LNCAP (cell line): ENCODE measurements at regions not wholly inside any gene's neighbourhood (a gene's known extent, or its start where the extent isn't known, plus 50 kb on each side); places are given as distances from the start of the nearest gene placed in this dataset.

Source experiments
- TF ChIP-seq, protein P1 (sequence below): fragments of 450-650 bp; IDR thresholded peaks from 2 replicates; pipeline ENCODE4 v1.5.1; 2017; ENCODE audit warnings: mild to moderate bottlenecking

DNA sequence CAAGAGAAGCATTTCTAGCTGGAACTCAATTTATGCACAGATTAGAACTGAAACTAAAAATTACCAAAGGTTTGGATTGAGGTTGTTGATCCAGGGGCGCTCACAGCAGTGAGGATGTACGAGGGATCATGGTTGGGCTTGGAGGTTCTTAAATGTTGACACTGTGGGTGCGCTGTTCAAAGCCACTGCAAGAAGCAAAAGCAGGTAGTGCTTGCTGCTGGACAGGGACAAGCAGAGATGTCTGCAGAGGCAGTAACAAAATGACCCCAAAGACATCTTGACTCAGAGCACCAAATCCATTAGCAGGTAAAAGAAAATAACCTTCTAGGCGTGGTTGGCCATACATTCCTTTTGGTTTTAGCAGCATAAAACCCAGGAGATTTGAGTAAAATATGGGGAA, 468.4 kb downstream of the ZSWIM6 start:
- TF ChIP-seq, protein P1, sequence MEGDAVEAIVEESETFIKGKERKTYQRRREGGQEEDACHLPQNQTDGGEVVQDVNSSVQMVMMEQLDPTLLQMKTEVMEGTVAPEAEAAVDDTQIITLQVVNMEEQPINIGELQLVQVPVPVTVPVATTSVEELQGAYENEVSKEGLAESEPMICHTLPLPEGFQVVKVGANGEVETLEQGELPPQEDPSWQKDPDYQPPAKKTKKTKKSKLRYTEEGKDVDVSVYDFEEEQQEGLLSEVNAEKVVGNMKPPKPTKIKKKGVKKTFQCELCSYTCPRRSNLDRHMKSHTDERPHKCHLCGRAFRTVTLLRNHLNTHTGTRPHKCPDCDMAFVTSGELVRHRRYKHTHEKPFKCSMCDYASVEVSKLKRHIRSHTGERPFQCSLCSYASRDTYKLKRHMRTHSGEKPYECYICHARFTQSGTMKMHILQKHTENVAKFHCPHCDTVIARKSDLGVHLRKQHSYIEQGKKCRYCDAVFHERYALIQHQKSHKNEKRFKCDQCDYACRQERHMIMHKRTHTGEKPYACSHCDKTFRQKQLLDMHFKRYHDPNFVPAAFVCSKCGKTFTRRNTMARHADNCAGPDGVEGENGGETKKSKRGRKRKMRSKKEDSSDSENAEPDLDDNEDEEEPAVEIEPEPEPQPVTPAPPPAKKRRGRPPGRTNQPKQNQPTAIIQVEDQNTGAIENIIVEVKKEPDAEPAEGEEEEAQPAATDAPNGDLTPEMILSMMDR, result no peak

DNA sequence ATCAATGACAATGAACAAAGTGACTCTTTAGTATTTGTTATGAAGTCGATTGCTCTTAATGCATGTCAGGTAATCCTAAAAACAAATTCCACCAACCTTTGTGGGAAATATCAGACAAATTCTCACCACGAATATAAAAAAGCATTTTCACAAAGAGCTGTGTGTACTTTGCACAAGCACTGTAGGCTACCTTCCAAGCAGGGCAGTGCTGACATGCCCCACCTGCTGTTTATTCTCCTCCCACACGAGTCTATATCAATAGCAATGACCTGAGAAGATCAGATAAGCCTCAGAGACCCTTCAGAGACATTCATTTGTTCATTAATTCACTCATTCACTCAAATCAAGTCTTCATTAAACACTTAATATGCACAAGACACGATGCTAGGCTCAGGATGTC, 469.1 kb downstream of the ZSWIM6 start:
- TF ChIP-seq, protein P1, result no peak

DNA sequence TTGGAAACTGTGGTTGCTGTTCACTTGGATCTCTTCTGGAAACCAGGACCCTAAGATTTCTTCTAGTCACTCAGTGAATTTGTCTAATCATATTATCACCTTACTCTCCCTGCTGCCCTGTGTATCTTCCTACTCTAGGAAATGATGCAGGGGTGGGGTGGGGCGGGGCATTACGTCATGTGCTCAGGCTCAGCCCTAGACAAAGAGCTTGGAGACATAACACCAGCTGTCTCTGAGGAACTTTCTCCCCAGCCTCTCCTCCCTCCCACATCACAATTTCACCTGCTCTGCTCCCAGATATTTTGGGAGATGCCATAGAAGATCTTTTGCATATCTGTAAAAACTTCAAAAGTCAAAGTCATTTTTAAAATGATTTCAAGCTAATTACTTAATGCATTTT, 470.4 kb downstream of the ZSWIM6 start:
- TF ChIP-seq, protein P1, result no peak

DNA sequence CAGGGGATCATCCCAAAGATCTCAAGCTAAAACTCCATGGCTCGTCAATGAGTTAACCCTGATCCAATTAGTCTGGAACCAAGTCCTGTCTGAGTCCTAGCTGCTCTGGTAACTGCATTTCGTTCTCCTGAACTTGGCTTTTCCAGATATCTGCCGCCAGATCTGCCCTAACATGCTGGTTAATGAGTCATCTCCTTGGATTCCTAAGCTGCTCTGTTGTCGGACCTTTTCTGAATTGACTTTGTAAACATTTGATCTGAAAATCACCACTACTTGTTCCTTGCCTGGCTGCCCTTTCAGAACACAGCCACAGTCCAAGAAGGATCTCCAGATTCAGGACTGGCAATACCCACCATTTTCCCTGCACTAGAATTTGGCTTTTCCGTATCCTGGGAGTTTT, 473.0 kb downstream of the ZSWIM6 start:
- TF ChIP-seq, protein P1, result no peak

DNA sequence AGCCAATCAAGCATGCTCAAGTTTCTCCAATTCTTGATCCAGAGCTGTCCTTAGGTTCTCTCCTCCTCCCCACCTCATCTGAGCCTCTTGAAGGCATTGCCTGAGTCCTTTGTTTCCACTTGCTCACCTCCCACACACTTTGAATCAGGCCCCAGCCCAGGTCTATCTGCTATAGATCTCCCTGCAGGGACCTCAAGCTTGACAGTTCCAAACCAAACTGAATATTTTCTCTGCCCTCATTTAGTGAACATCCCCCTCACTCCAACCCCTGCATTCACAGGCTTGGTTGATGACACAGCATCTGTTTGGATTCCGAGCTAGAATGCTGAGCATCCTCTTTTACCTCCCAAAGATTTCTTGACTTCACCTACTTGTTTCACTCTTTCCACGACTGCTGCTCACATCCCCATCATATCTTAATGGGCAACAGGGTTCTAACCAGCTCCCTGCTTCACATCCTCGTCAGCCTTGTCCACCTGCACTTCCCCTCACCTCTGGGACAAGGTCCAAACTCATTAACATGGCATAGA, 474.5 kb downstream of the ZSWIM6 start:
- TF ChIP-seq, protein P1, result no peak

DNA sequence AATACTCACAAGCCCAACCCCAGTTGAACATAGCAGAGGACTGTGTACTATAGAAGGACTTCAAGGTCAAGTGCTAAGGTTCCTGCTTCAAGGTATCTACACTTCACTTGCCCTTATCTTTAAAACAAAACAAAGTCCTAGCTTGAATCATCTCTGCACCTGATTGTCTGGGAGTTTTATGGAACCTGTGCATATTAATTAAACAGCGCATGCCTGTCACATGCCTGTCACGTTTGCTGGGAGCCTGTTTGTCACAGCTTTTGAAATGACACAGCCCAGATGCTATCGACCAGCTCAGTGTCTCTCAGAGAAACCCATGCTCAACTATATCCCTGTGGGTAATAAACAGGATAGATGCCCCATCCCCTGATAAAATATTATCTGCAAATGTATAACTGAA, 476.0 kb downstream of the ZSWIM6 start:
- TF ChIP-seq, protein P1, result no peak

DNA sequence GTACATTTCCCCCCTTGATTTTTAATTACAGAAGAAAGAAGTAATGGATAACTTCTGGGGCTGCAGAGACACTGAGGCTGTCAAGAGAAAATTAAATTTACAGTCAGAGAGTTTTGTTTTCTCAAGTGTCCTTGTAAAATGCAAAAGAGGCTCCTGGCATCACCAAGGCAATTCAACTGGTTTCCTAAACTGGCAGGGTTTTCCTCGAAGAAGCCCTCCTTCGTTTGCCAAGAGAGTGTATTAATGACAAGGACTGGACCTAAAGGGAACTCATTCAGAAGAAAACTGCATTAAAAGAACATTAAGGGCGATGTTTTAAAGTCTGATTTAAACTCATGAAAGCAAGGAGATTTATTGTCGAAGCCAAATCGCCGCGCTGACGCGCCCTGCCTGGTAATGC, 476.9 kb downstream of the ZSWIM6 start:
- TF ChIP-seq, protein P1, result no peak

DNA sequence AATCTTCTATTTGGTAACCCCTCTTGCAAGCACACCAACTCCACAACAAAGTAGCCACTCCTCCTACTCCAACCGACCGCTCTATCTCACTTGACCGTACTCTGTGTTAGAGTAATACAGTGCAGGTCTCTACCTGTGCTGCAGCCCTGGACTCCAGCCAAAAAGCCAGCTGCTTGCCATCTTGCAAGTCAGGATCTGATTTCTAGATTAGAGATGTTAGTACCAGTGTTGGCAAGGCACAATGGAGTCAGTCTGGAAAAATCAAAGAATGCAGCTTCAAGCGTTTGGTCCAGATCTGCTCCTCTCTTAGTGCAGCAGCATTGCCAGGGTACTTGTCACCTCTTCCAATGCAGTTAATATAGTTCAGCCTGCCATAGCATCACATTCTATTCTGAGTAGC, 477.6 kb downstream of the ZSWIM6 start:
- TF ChIP-seq, protein P1, result no peak
